ENCODE measurements at regions not wholly inside any gene's neighbourhood (a gene's known extent, or its start where the extent isn't known, plus 50 kb on each side); places are given as distances from the start of the nearest gene placed in this dataset.
"Not testable (repeated sequence)": the region's sequence is repeated elsewhere in the genome, so short reads cannot be mapped to it uniquely, and the experiment has no call there.

GRCh38 chr3:177461765-177462164 is 264.5 kb upstream of the TBL1XR1 start:
- Histone ChIP-seq H3K9me3 (no peaks in the 10 kb centered on the region), H3K27me3 (no peaks in the 10 kb centered on the region), H3K4me1 (peaks cover 38 to 76% (median 64%) of the 10 kb centered on the region in 4 donors), H3K4me3 (no peak overlapping the region), H3K27ac (replicated peaks in 1 of 4) (peak overlapping the region in 2 of 4 donors; percentile 79 to 83), H3K36me3 (no peaks in the 10 kb centered on the region)
- intact Hi-C loops (cut with DNase I), result no loop called here
- DNase-seq (ENCODE audit: extremely low spot score), result no peak
- TF ChIP-seq, protein P1, sequence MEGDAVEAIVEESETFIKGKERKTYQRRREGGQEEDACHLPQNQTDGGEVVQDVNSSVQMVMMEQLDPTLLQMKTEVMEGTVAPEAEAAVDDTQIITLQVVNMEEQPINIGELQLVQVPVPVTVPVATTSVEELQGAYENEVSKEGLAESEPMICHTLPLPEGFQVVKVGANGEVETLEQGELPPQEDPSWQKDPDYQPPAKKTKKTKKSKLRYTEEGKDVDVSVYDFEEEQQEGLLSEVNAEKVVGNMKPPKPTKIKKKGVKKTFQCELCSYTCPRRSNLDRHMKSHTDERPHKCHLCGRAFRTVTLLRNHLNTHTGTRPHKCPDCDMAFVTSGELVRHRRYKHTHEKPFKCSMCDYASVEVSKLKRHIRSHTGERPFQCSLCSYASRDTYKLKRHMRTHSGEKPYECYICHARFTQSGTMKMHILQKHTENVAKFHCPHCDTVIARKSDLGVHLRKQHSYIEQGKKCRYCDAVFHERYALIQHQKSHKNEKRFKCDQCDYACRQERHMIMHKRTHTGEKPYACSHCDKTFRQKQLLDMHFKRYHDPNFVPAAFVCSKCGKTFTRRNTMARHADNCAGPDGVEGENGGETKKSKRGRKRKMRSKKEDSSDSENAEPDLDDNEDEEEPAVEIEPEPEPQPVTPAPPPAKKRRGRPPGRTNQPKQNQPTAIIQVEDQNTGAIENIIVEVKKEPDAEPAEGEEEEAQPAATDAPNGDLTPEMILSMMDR (IDR thresholded peaks at IDR 0.05), result no peak
- TF ChIP-seq POLR2A (IDR thresholded peaks at IDR 0.05; ENCODE audit: low read depth), result no peak
- no peak for TF ChIP-seq POLR2AphosphoS5 (IDR thresholded peaks at IDR 0.05)
- TF ChIP-seq EP300 (IDR thresholded peaks at IDR 0.05), result no peak
- whole genome bisulfite sequencing, result 89% methylated on average over 3 of the region's 3 CpGs

DNA sequence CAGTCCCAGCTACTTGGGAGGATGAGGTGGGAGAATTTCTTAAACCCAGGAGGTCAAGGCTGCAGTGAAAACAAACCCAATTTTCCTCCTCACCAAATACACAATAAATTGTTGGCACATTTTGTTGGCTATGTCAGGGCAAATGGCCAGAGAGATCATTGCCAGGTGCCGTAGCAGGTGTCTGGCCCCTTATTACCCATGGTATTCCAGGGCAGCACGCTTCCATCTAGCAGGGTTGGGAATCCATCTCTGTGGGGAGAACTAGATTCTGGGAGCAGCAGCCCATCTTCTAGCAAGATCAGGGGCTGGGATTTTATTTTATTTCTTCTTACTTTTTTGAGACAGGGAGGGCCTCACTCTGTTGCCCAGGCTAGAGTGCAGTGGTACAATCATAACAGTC is 266.1 kb upstream of the TBL1XR1 start:
- WGBS, result 93% methylated on average over 2 of the region's 2 CpGs
- Histone ChIP-seq H3K27ac (replicated peaks in 1 of 4) (peak overlapping the region; percentile 73 to 79 (median 76)), H3K4me1 (peaks cover 38 to 79% (median 72%) of the 10 kb centered on the region in 4 donors)
- DNase-seq (ENCODE audit: extremely low spot score); H3K36me3 ChIP-seq; H3K4me3 ChIP-seq; H3K9me3 ChIP-seq; intact Hi-C loops (cut with DNase I); H3K27me3 ChIP-seq: not testable (repeated sequence)

GRCh38 chr3:177463863-177464262 is 266.6 kb upstream of the TBL1XR1 start:
- Histone ChIP-seq H3K36me3 (no peaks in the 10 kb centered on the region), H3K27me3 (no peaks in the 10 kb centered on the region), H3K27ac (replicated peaks in 1 of 4) (peak overlapping the region; percentile 73 to 79 (median 76)), H3K4me1 (peaks cover 37 to 77% (median 72%) of the 10 kb centered on the region in 4 donors), H3K9me3 (no peaks in the 10 kb centered on the region), H3K4me3 (no peak overlapping the region)
- no peak for DNase-seq (ENCODE audit: extremely low spot score)
- 74% methylated on average over 6 of the region's 6 CpGs for WGBS
- TF ChIP-seq, protein P1 (IDR thresholded peaks at IDR 0.05), result no peak
- intact Hi-C loops (cut with DNase I), result no loop called here

GRCh38 chr3:177464392-177465256 is 267.3 kb upstream of the TBL1XR1 start:
- H3K36me3 ChIP-seq, result no peaks in the 10 kb centered on the region
- TF ChIP-seq EP300 (IDR thresholded peaks at IDR 0.05) (no peak), POLR2AphosphoS5 (IDR thresholded peaks at IDR 0.05) (no peak), POLR2A (IDR thresholded peaks at IDR 0.05; ENCODE audit: low read depth) (no peak)
- TF ChIP-seq, protein P1 (IDR thresholded peaks at IDR 0.05), result no peak
- no peaks in the 10 kb centered on the region for H3K9me3 ChIP-seq
- DNase-seq (ENCODE audit: extremely low spot score), result no peak
- H3K27me3 ChIP-seq, result no peaks in the 10 kb centered on the region
- H3K4me3 ChIP-seq, result no peak overlapping the region
- H3K27ac ChIP-seq (replicated peaks in 1 of 4), result peak overlapping the region; percentile 73 to 79 (median 76)
- 65% methylated on average over 5 of the region's 5 CpGs for WGBS
- intact Hi-C loops (cut with DNase I), result no loop called here
- peaks cover 29 to 77% (median 67%) of the 10 kb centered on the region in 4 donors for H3K4me1 ChIP-seq

DNA sequence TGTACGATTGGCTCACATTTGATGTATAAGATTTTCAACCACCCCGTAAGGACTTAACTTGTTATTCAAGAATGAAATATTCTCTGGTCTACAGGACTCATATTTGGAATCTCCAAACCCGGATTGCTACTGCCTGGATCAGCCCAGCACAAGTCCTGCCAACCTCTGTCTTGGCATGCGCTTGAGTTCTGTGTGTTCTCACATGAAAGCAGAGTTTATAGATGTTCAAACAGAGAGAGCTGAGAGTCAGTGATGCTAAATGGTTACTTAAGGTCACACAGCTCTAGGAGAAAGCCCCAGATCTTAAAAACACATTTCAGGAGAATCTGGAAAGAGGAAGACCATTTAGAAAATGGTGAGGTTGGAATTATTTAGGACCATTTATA is 268.0 kb upstream of the TBL1XR1 start:
- peaks cover 23 to 77% (median 66%) of the 10 kb centered on the region in 4 donors for H3K4me1 ChIP-seq
- intact Hi-C loops (cut with DNase I), result no loop called here
- no peak overlapping the region for H3K4me3 ChIP-seq
- no peaks in the 10 kb centered on the region for H3K9me3 ChIP-seq
- H3K27ac ChIP-seq (replicated peaks in 1 of 4), result peak overlapping the region; percentile 73 to 79 (median 76)
- TF ChIP-seq POLR2A (IDR thresholded peaks at IDR 0.05; ENCODE audit: low read depth) (no peak), POLR2AphosphoS5 (IDR thresholded peaks at IDR 0.05) (peak; percentile 54 to 71), EP300 (IDR thresholded peaks at IDR 0.05) (no peak)
- TF ChIP-seq, protein P1 (IDR thresholded peaks at IDR 0.05), result no peak
- no peaks in the 10 kb centered on the region for H3K27me3 ChIP-seq
- DNase-seq (ENCODE audit: extremely low spot score), result no peak
- H3K36me3 ChIP-seq, result no peaks in the 10 kb centered on the region
- WGBS, result 42% methylated on average over 4 of the region's 4 CpGs
